Stimulated activated naive CD8-positive, alpha-beta T cell treated with anti-CD3 and anti-CD28 coated beads, Interleukin-15, Interleukin-2, amounts not matched to agents 100 ng/mL and 50 ng/mL, for 24 hours (primary cell): ENCODE measurements at regions not wholly inside any gene's neighbourhood (a gene's known extent, or its start where the extent isn't known, plus 50 kb on each side); places are given as distances from the start of the nearest gene placed in this dataset.
A peak's percentile ranks its signal among the peaks of the same experiment; 100 is the strongest.

Experiments
- H3K27ac Mint-ChIP-seq: one replicate; pipeline ENCODE4 v1.8.0; 2021; ENCODE audit warnings: mild to moderate bottlenecking, mixed read lengths
- H3K27me3 Mint-ChIP-seq: one replicate; pipeline ENCODE4 v1.8.0; 2021; ENCODE audit warnings: mixed read lengths
- H3K36me3 Mint-ChIP-seq: one replicate; pipeline ENCODE4 v1.8.0; 2021; ENCODE audit warnings: low read depth, mixed read lengths
- H3K4me1 Mint-ChIP-seq: one replicate; pipeline ENCODE4 v1.8.0; 2021; ENCODE audit warnings: low read depth, mixed read lengths
- H3K4me3 Mint-ChIP-seq: one replicate; pipeline ENCODE4 v1.8.0; 2021; ENCODE audit warnings: mild to moderate bottlenecking, mixed read lengths
- H3K9me3 Mint-ChIP-seq: one replicate; pipeline ENCODE4 v1.8.0; 2021; ENCODE audit warnings: mixed read lengths

DNA sequence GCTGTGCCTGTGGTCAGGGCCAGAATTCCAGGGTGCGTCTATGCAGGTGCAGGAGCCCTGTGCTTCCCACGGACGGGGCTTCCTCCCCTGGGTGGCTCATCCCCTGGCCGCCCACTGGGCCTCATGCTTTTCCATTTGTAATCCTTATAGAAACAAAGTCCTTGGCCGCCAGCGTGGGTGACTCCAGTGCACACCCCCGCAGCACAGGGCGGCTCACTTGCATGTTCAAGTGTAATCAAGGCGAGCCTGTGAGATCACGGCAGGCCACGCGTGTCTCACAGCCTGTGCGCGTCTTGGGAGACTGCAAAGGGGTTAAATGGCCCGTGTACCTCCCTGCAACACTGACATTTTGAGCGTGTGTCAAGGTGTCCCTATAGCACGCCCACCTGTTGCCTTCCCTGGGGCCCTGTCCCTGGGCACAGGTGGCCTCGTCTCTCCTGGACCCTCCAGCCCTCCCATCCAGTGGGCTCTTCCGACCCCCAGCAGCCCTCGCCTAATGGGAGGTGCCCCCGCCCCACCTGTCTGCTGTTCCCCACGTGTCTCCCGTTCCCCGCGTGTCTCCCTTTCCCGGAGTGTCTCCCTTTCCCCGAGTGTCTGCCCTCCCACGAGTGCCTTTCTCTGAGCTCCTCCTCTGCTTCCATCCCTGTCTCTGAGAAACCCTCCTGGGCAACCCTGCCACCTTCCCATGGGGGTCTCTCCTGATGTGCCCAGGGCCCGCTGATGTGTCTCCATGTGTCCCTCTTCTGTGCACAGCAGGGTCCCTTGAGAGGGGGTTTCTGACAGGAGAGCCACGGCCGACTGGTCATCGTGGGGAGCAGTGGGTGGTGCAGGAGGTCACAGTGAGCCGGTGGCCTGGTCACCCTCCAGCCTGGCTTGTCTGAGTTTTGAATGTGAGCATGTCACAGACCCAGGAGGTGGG, 1215.3 kb downstream of the BRD1 start:
- no peaks in the 10 kb centered on the region for H3K36me3 Mint-ChIP-seq
- H3K4me3 Mint-ChIP-seq, result no peak overlapping the region
- no peaks in the 10 kb centered on the region for H3K27me3 Mint-ChIP-seq
- H3K9me3 Mint-ChIP-seq, result no peaks in the 10 kb centered on the region
- H3K4me1 Mint-ChIP-seq, result no peaks in the 10 kb centered on the region
- no peak overlapping the region for H3K27ac Mint-ChIP-seq

GRCh38 chr22:48609279-48609865, 1218.3 kb downstream of the BRD1 start:
- Mint-ChIP-seq H3K27me3 (no peaks in the 10 kb centered on the region), H3K36me3 (no peaks in the 10 kb centered on the region), H3K4me3 (no peak overlapping the region), H3K4me1 (no peaks in the 10 kb centered on the region), H3K9me3 (peaks cover 8% of the 10 kb centered on the region), H3K27ac (no peak overlapping the region)

DNA sequence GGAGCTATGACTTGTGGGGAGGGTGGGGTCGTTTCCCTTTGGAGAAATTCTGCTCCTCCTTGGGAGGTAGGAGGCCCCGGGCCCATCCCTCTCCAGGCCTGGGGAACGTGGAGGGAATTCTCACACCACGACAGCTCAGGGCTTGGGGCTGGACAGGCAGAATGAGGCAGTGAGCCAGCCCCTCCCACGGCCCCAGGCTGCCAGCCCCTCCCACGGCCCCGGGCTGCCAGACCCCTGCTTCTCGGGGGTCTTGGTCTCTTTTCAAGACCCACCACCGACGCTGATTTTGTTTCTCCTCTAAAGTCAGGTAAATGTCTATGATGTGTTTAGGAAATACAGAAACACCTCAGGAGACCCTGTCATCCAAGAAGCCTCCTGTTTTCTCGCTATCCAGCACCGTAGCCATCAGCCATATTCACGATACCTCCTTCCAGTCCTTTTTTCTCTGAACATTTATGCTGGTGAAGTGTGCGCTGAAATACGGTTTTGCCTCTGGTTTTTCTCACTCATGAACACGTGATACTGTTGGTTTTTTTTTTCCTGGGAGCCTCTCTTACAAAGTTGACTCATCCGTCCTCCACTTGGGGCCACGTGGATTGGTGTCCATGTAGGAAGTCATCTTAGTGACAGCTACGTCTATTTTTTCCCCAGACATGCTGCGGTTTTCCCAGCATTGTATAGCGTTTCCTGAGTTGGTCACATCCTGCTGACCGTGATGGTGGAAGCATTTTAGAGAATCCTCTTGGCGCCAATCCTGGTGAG, 1219.6 kb downstream of the BRD1 start:
- Mint-ChIP-seq H3K27ac (no peak overlapping the region), H3K36me3 (no peaks in the 10 kb centered on the region), H3K4me1 (no peaks in the 10 kb centered on the region), H3K27me3 (no peaks in the 10 kb centered on the region), H3K4me3 (no peak overlapping the region), H3K9me3 (peaks cover 8% of the 10 kb centered on the region)

GRCh38 chr22:48606684-48607307, 1220.9 kb downstream of the BRD1 start:
- Mint-ChIP-seq H3K36me3 (no peaks in the 10 kb centered on the region), H3K27ac (no peak overlapping the region), H3K9me3 (peaks cover 8% of the 10 kb centered on the region)

GRCh38 chr22:48605856-48606481, 1221.7 kb downstream of the BRD1 start:
- Mint-ChIP-seq H3K4me3 (no peak overlapping the region), H3K27ac (peak overlapping the region; percentile 21), H3K36me3 (no peaks in the 10 kb centered on the region), H3K9me3 (peaks cover 8% of the 10 kb centered on the region), H3K4me1 (no peaks in the 10 kb centered on the region), H3K27me3 (no peaks in the 10 kb centered on the region)

More at GRCh38 chr22:48606684-48607307, 1220.9 kb downstream of the BRD1 start:
- H3K4me1 Mint-ChIP-seq, result no peaks in the 10 kb centered on the region
- H3K4me3 Mint-ChIP-seq, result no peak overlapping the region
- no peaks in the 10 kb centered on the region for H3K27me3 Mint-ChIP-seq

GRCh38 chr22:48605125-48605524, 1222.5 kb downstream of the BRD1 start:
- peaks cover 8% of the 10 kb centered on the region for H3K9me3 Mint-ChIP-seq
- no peaks in the 10 kb centered on the region for H3K27me3 Mint-ChIP-seq
- H3K36me3 Mint-ChIP-seq, result no peaks in the 10 kb centered on the region
- H3K4me1 Mint-ChIP-seq, result no peaks in the 10 kb centered on the region
- no peak overlapping the region for H3K27ac Mint-ChIP-seq
- H3K4me3 Mint-ChIP-seq, result no peak overlapping the region

DNA sequence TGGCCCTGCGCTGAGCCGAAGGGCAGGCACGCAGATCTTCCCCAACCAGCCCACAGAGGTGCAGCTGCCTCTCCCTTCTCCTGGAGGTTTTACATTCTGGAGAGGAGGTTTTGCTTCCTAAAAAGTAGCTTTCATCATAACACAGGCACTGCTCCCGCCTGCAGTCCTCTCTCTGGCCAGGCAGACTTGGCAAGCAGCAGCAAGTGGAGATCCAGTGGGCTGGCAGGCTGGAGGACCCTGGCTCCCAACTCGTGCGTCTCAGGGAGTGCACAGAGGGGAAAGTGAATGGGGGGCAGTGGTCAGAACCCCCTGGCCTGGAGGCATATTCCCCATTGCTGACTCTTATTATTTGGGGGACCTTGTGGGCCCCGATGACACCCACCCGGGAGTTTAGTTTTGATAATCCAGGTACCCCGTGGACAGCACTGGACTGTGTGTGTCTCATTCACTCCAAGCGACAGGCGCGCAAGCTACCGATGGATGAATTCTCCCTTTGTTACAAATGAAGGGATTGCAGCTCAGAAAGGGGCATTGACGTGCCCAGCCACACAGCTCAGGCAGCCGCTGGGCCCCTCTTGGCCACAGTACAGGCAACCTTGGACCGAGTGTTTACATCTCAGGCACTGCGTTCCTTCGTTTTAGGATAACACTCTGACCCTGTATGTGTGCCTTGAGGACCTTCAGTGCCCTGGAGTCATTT, 1223.9 kb downstream of the BRD1 start:
- no peaks in the 10 kb centered on the region for H3K36me3 Mint-ChIP-seq
- no peak overlapping the region for H3K4me3 Mint-ChIP-seq
- no peaks in the 10 kb centered on the region for H3K27me3 Mint-ChIP-seq
- peaks cover 8% of the 10 kb centered on the region for H3K9me3 Mint-ChIP-seq
- no peak overlapping the region for H3K27ac Mint-ChIP-seq
- no peaks in the 10 kb centered on the region for H3K4me1 Mint-ChIP-seq

DNA sequence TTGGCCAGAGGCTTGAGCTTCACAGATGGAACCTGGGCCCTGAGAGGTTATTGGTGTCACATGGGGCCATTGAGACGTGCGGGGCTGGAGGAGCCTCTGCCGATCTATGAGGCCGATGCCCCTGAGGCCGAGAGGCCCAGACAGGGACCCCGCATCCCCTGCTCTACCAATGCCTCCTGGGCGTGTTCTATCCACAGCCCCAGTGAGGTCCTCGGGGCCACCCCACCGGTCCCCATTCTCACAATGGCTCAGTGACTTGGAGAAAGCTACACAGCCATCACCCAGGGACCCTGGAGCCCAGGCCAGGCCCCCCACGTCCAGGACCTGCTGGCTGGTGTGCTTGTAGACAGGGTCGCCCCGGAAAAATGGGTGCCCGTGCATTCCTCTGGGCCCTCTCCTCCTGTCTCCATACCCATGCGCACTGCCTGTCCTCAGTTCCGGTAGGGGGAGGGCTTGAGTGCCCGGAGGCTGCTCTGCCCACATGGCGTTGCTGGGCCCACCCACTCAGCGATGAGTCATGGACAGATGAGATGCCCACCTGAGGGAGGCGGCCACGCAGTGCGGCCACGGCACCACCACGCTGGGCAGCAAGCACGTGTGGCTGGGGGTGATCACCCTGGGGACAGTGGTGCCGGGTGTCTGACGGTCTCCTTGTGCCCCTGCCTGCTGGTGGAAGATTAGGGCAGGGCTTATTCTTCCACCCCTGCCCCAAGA, 1224.7 kb downstream of the BRD1 start:
- no peaks in the 10 kb centered on the region for H3K27me3 Mint-ChIP-seq
- H3K9me3 Mint-ChIP-seq, result peaks cover 8% of the 10 kb centered on the region
- H3K27ac Mint-ChIP-seq, result no peak overlapping the region
- no peak overlapping the region for H3K4me3 Mint-ChIP-seq
- no peaks in the 10 kb centered on the region for H3K36me3 Mint-ChIP-seq
- no peaks in the 10 kb centered on the region for H3K4me1 Mint-ChIP-seq

- no peak overlapping the region for H3K27ac Mint-ChIP-seq
- H3K4me3 Mint-ChIP-seq, result no peak overlapping the region
- H3K4me1 Mint-ChIP-seq, result no peaks in the 10 kb centered on the region
- no peaks in the 10 kb centered on the region for H3K27me3 Mint-ChIP-seq
- H3K36me3 Mint-ChIP-seq, result no peaks in the 10 kb centered on the region
- H3K9me3 Mint-ChIP-seq, result peaks cover 8% of the 10 kb centered on the region
Observed at GRCh38 chr22:48600681-48601080, 1227.0 kb downstream of the BRD1 start.

- Mint-ChIP-seq H3K9me3 (peaks cover 6% of the 10 kb centered on the region), H3K4me1 (no peaks in the 10 kb centered on the region), H3K4me3 (no peak overlapping the region), H3K27me3 (no peaks in the 10 kb centered on the region), H3K27ac (no peak overlapping the region), H3K36me3 (no peaks in the 10 kb centered on the region)
Observed at GRCh38 chr22:48600171-48600570, 1227.5 kb downstream of the BRD1 start.

DNA sequence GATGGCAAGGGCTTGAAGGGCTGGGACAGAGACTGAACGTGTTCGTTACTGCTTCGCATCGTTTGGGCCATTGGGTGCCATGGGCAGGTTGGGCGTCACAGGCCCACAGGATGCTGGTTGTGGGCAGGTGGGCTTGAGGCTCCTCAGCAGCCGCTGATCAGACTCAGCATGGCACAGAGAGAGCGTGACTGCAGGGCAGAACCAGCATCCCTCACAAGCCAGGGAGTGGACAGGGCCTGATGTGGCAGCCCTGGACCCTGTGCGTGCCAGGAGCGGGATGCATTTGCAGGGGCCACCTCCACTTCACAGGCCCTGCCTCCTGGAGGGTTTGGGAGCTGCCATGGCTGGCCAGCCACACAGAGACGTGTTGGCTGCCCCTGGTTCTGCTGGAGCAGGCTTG, 1228.3 kb downstream of the BRD1 start:
- no peak overlapping the region for H3K27ac Mint-ChIP-seq
- no peaks in the 10 kb centered on the region for H3K4me1 Mint-ChIP-seq
- H3K27me3 Mint-ChIP-seq, result no peaks in the 10 kb centered on the region
- no peaks in the 10 kb centered on the region for H3K9me3 Mint-ChIP-seq
- no peaks in the 10 kb centered on the region for H3K36me3 Mint-ChIP-seq
- no peak overlapping the region for H3K4me3 Mint-ChIP-seq

DNA sequence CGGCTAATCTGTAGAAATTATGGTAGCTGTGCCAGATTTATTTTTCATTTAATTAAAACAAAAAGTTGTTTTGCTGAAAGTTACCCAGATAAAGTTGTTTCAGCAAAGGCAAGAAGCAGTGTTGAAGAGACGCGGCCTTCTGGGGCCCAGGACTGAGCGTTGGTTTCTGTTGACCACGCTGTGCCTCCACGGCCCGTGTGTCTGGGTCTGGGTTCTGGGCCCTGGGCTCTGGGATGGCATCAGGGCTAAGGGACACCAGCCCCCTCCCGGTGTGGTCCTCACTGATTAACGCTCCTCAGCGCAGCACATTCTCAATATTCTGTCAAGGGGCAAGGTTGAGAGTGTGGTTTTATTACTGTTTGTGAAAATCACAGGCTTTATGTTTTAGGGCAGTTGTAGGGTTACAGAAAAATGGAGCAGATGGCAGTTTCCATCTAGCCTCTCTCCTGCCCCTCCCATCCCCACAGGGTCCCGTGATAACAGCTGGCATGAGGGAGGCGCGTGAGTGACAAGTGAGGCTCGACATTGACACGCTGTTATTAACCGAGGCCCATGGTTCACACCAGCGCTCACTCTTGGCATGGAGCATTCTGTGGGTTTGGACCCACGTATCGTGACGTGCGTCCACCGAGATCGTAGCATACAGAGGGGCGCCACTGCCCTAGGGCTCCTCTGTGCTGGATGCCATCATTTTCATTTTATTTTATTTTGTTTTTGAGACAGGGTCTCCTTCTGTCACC, 1231.4 kb downstream of the BRD1 start:
- H3K9me3 Mint-ChIP-seq, result no peaks in the 10 kb centered on the region
- H3K27me3 Mint-ChIP-seq, result no peaks in the 10 kb centered on the region
- no peaks in the 10 kb centered on the region for H3K4me1 Mint-ChIP-seq
- no peak overlapping the region for H3K27ac Mint-ChIP-seq
- H3K36me3 Mint-ChIP-seq, result no peaks in the 10 kb centered on the region
- no peak overlapping the region for H3K4me3 Mint-ChIP-seq

GRCh38 chr22:48595511-48595905, 1232.2 kb downstream of the BRD1 start:
- H3K27ac Mint-ChIP-seq, result no peak overlapping the region
- H3K9me3 Mint-ChIP-seq, result no peaks in the 10 kb centered on the region
- no peaks in the 10 kb centered on the region for H3K4me1 Mint-ChIP-seq
- no peak overlapping the region for H3K4me3 Mint-ChIP-seq
- H3K36me3 Mint-ChIP-seq, result no peaks in the 10 kb centered on the region
- H3K27me3 Mint-ChIP-seq, result no peaks in the 10 kb centered on the region
